Loucy (cell line): ENCODE measurements at regions not wholly inside any gene's neighbourhood (a gene's known extent, or its start where the extent isn't known, plus 50 kb on each side); places are given as distances from the start of the nearest gene placed in this dataset.

ENCODE experiments used
- H2AFZ ChIP-seq: fragments of 200-600 bp; sonication (generic); 2 replicates; pipeline ENCODE4 v1.6.0; 2016; ENCODE audit warnings: antibody characterized with exemption, mild to moderate bottlenecking, low read length, moderate library complexity
- H3F3A ChIP-seq: fragments of 200-600 bp; 2 replicates; pipeline ENCODE4 v1.6.0; 2016; ENCODE audit warnings: antibody characterized with exemption, low read depth, mild to moderate bottlenecking
- H3K27me3 ChIP-seq: fragments of 200-600 bp; sonication (generic); 2 replicates; pipeline ENCODE4 v1.6.1; 2014; ENCODE audit warnings: low read length, mild to moderate bottlenecking; ENCODE audit not compliant: insufficient read depth, poor library complexity, severe bottlenecking
- H3K36me3 ChIP-seq: fragments of 200-600 bp; sonication (generic); 2 replicates; pipeline ENCODE4 v1.6.1; 2016; ENCODE audit warnings: low read length; ENCODE audit not compliant: insufficient read depth
- H3K4me1 ChIP-seq: fragments of 200-600 bp; sonication (generic); 2 replicates; pipeline ENCODE4 v1.5.1; 2014; ENCODE audit warnings: low read length, mild to moderate bottlenecking; ENCODE audit not compliant: insufficient read depth, poor library complexity, severe bottlenecking
- H3K4me2 ChIP-seq: fragments of 200-600 bp; sonication (generic); 2 replicates; pipeline ENCODE4 v1.6.0; 2014; ENCODE audit warnings: antibody characterized with exemption, low read length, low read depth, mild to moderate bottlenecking; ENCODE audit not compliant: poor library complexity, severe bottlenecking
- H3K4me3 ChIP-seq: fragments of 200-600 bp; sonication (generic); 2 replicates; pipeline ENCODE4 v1.5.1; 2014; ENCODE audit warnings: low read length, mild to moderate bottlenecking, mixed read lengths; ENCODE audit not compliant: poor library complexity, severe bottlenecking
- H3K79me2 ChIP-seq: fragments of 200-600 bp; sonication (generic); 2 replicates; pipeline ENCODE4 v1.6.1; 2014; ENCODE audit warnings: low read length; ENCODE audit not compliant: insufficient read depth
- H3K9ac ChIP-seq: fragments of 200-600 bp; sonication (generic); 2 replicates; pipeline ENCODE4 v1.6.0; 2014; ENCODE audit warnings: mild to moderate bottlenecking, low read depth, low read length, moderate library complexity; ENCODE audit not compliant: poor library complexity, severe bottlenecking
- H3K9me2 ChIP-seq: fragments of 200-600 bp; sonication (generic); replicated peaks from 2 replicates; pipeline ENCODE4 v1.6.1; 2016; ENCODE audit warnings: low read depth, low read length, mixed read lengths
- H3K9me3 ChIP-seq: fragments of 200-600 bp; sonication (generic); 2 replicates; pipeline ENCODE4 v1.6.1; 2014; ENCODE audit warnings: mild to moderate bottlenecking, antibody characterized with exemption, low read length, low read depth; ENCODE audit not compliant: insufficient read depth
- H4K20me1 ChIP-seq: fragments of 200-600 bp; sonication (generic); 2 replicates; pipeline ENCODE4 v1.6.0; 2014; ENCODE audit warnings: antibody characterized with exemption, low read length, mild to moderate bottlenecking; ENCODE audit not compliant: insufficient read depth, poor library complexity, severe bottlenecking
- EZH2phosphoT487 ChIP-seq: fragments of 200-600 bp; IDR thresholded peaks from 2 replicates; pipeline ENCODE4 v1.6.1; 2018; ENCODE audit warnings: antibody characterized with exemption, mild to moderate bottlenecking, moderate library complexity, borderline replicate concordance
- TF ChIP-seq, protein P1 (sequence below): fragments of 200-600 bp; sonication (generic); conservative IDR thresholded peaks from 2 replicates; pipeline ENCODE4 v1.5.1; 2014; ENCODE audit warnings: mild to moderate bottlenecking, antibody characterized with exemption, low read length

GRCh38 chr7:53252539-53252938 lies 217.1 kb downstream of the POM121L12 start:
- Histone ChIP-seq H3K9me3 (no peaks in the 10 kb centered on the region), H3F3A (no peaks in the 10 kb centered on the region), H3K9ac (no peak overlapping the region), H2AFZ (no peak overlapping the region), H3K79me2 (no peaks in the 10 kb centered on the region), H3K4me2 (no peak overlapping the region), H3K36me3 (no peaks in the 10 kb centered on the region), H4K20me1 (no peaks in the 10 kb centered on the region), H3K27me3 (no peaks in the 10 kb centered on the region), H3K4me1 (no peaks in the 10 kb centered on the region), H3K4me3 (no peak overlapping the region), H3K9me2 (no peaks in the 10 kb centered on the region)
- TF ChIP-seq, protein P1, sequence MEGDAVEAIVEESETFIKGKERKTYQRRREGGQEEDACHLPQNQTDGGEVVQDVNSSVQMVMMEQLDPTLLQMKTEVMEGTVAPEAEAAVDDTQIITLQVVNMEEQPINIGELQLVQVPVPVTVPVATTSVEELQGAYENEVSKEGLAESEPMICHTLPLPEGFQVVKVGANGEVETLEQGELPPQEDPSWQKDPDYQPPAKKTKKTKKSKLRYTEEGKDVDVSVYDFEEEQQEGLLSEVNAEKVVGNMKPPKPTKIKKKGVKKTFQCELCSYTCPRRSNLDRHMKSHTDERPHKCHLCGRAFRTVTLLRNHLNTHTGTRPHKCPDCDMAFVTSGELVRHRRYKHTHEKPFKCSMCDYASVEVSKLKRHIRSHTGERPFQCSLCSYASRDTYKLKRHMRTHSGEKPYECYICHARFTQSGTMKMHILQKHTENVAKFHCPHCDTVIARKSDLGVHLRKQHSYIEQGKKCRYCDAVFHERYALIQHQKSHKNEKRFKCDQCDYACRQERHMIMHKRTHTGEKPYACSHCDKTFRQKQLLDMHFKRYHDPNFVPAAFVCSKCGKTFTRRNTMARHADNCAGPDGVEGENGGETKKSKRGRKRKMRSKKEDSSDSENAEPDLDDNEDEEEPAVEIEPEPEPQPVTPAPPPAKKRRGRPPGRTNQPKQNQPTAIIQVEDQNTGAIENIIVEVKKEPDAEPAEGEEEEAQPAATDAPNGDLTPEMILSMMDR: no peak
- no peak for TF ChIP-seq EZH2phosphoT487

GRCh38 chr7:53272081-53272480 lies 236.6 kb downstream of the POM121L12 start:
- TF ChIP-seq EZH2phosphoT487: no peak
- Histone ChIP-seq H3F3A (no peaks in the 10 kb centered on the region), H3K9me3 (no peaks in the 10 kb centered on the region; the same call in 1 of the 2 replicates), H3K4me1 (no peaks in the 10 kb centered on the region), H3K9ac (no peak overlapping the region), H4K20me1 (no peaks in the 10 kb centered on the region), H3K9me2 (no peaks in the 10 kb centered on the region), H3K27me3 (no peaks in the 10 kb centered on the region), H3K4me3 (no peak overlapping the region), H3K36me3 (no peaks in the 10 kb centered on the region), H3K79me2 (no peaks in the 10 kb centered on the region), H3K4me2 (no peak overlapping the region), H2AFZ (no peak overlapping the region)

DNA sequence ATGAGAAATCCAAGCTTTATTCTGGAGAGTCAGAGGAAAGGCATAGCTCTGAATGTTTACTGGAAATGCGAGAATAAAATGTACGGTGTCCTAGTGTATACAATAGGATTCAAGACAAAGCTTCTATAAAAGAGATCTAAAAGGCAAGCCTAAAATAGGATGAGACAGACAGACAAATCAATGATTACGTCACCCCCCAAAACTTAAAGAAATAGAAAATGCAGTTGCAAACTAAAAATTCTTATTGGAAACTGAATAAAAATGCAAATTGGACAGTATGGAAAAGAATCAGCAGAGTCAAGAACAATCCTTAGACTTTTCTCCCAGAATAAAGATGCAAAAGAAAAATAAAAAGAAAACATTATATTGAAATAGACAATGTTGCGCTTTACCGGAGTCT lies 245.9 kb downstream of the POM121L12 start:
- no peaks in the 10 kb centered on the region for H3K9me2 ChIP-seq
- H3K27me3 ChIP-seq: no peaks in the 10 kb centered on the region
- TF ChIP-seq, protein P1: no peak
- TF ChIP-seq EZH2phosphoT487: no peak
- H3K9me3 ChIP-seq: no peaks in the 10 kb centered on the region
- no peaks in the 10 kb centered on the region for H4K20me1 ChIP-seq
- no peak overlapping the region for H2AFZ ChIP-seq
- no peaks in the 10 kb centered on the region for H3K36me3 ChIP-seq
- H3K9ac ChIP-seq: no peak overlapping the region
- H3F3A ChIP-seq: no peaks in the 10 kb centered on the region
- no peaks in the 10 kb centered on the region for H3K4me1 ChIP-seq
- H3K79me2 ChIP-seq: no peaks in the 10 kb centered on the region
- no peak overlapping the region for H3K4me2 ChIP-seq
- H3K4me3 ChIP-seq: no peak overlapping the region

DNA sequence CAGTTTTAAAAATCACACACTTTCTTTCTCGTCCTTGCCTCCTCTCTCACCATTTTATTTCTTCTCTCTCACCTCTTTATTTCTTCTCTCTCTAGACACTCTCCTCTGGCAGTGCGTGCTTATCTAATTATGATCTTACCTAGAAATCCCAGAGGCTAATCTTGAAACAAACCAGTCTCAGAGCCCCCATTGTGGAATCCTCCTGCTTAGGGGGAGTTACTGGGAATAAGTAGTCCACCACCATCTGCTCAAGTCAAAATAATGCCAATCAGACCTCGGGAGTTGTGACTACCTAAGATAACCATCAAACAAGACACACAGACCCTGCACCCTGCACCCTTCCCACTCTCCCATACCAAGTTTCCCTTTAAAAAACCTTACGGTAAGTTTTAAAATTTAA lies 256.9 kb downstream of the POM121L12 start:
- no peak overlapping the region for H2AFZ ChIP-seq
- no peak overlapping the region for H3K4me3 ChIP-seq
- no peaks in the 10 kb centered on the region for H3K4me1 ChIP-seq
- no peaks in the 10 kb centered on the region for H3K9me3 ChIP-seq
- no peaks in the 10 kb centered on the region for H3K36me3 ChIP-seq
- H3K4me2 ChIP-seq: no peak overlapping the region
- H4K20me1 ChIP-seq: no peaks in the 10 kb centered on the region
- H3K9ac ChIP-seq: no peak overlapping the region
- no peaks in the 10 kb centered on the region for H3K27me3 ChIP-seq
- H3K9me2 ChIP-seq: no peaks in the 10 kb centered on the region
- no peaks in the 10 kb centered on the region for H3F3A ChIP-seq
- H3K79me2 ChIP-seq: no peaks in the 10 kb centered on the region
- TF ChIP-seq, protein P1: no peak
- no peak for TF ChIP-seq EZH2phosphoT487
